HG03095 (cell line): ENCODE measurements at regions not wholly inside any gene's neighbourhood (a gene's known extent, or its start where the extent isn't known, plus 50 kb on each side); places are given as distances from the start of the nearest gene placed in this dataset.

Experiments used
- ATAC-seq: cut with Tn5 transposase; IDR thresholded peaks from one replicate; pipeline ENCODE4 v1.9.1; 2021; ENCODE audit warnings: moderate library complexity; ENCODE audit not compliant: unreplicated experiment

GRCh38 chr3:152516216-152516615 lies 247.5 kb downstream of the MBNL1 start:
- ATAC-seq: no peak

- ATAC-seq: no peak
Measured at GRCh38 chr3:152517502-152517901, 248.8 kb downstream of the MBNL1 start.

GRCh38 chr3:152518346-152518745 lies 249.6 kb downstream of the MBNL1 start:
- ATAC-seq: no peak

GRCh38 chr3:152519376-152519775 lies 250.6 kb downstream of the MBNL1 start:
- ATAC-seq: peak; percentile 45

- ATAC-seq: no peak
Measured at GRCh38 chr3:152522036-152522435, 253.3 kb downstream of the MBNL1 start.

- peak; percentile 71 for ATAC-seq
Measured at GRCh38 chr3:152524198-152525140, 255.7 kb downstream of the MBNL1 start.

GRCh38 chr3:152531717-152532116 lies 263.0 kb downstream of the MBNL1 start:
- no peak for ATAC-seq

GRCh38 chr3:152538518-152538917 lies 269.8 kb downstream of the MBNL1 start:
- no peak for ATAC-seq

- no peak for ATAC-seq
Measured at GRCh38 chr3:152539191-152539764, 270.5 kb downstream of the MBNL1 start.

- no peak for ATAC-seq
Measured at GRCh38 chr3:152540120-152540519, 271.4 kb downstream of the MBNL1 start.

- ATAC-seq: no peak
Measured at GRCh38 chr3:152547153-152547552, 278.4 kb downstream of the MBNL1 start.

- ATAC-seq: no peak
Measured at GRCh38 chr3:152549263-152549662, 280.5 kb downstream of the MBNL1 start.

- ATAC-seq: no peak
Measured at GRCh38 chr3:152550284-152550683, 281.6 kb downstream of the MBNL1 start.

GRCh38 chr3:152554980-152555379 lies 280.0 kb upstream of the P2RY1 start:
- no peak for ATAC-seq

GRCh38 chr3:152555666-152556291 lies 279.2 kb upstream of the P2RY1 start:
- ATAC-seq: no peak

- peak; percentile 69 for ATAC-seq
Measured at GRCh38 chr3:152556731-152557254, 278.1 kb upstream of the P2RY1 start.

- ATAC-seq: peak; percentile 56
Measured at GRCh38 chr3:152557302-152557999, 277.5 kb upstream of the P2RY1 start.

- ATAC-seq: no peak
Measured at GRCh38 chr3:152558386-152558785, 276.5 kb upstream of the P2RY1 start.

GRCh38 chr3:152559246-152559645 lies 275.7 kb upstream of the P2RY1 start:
- no peak for ATAC-seq

- no peak for ATAC-seq
Measured at GRCh38 chr3:152564459-152564858, 270.5 kb upstream of the P2RY1 start.
